ENCODE measurements at regions not wholly inside any gene's neighbourhood (a gene's known extent, or its start where the extent isn't known, plus 50 kb on each side); places are given as distances from the start of the nearest gene placed in this dataset.

- no peak overlapping the region for H3K4ac ChIP-seq (ENCODE audit: low read depth, low read length)
- H3K4me2 ChIP-seq (ENCODE audit: low read length), result no peak overlapping the region
- H3K27me3 ChIP-seq (ENCODE audit: insufficient read depth, low read length, poor library complexity), result peaks cover 4% of the 10 kb centered on the region
- no peaks in the 10 kb centered on the region for H3K36me3 ChIP-seq (ENCODE audit: control insufficient read depth, insufficient read depth, low read length)
- H2AK5ac ChIP-seq (ENCODE audit: low read length), result no peak overlapping the region
- H2BK15ac ChIP-seq (replicated peaks; ENCODE audit: low read depth), result no peak overlapping the region
- no CpG with 5 or more reads among the region's 1 CpG for WGBS (ENCODE audit: extremely low coverage, insufficient coverage, low lambda C conversion rate)
- no peak for DNase-seq
- H4K8ac ChIP-seq (ENCODE audit: low read depth, low read length), result no peak overlapping the region
- H3K79me1 ChIP-seq (ENCODE audit: low read length), result no peaks in the 10 kb centered on the region
- no peak overlapping the region for H2BK120ac ChIP-seq (ENCODE audit: low read depth, low read length)
- no peak overlapping the region for H2BK5ac ChIP-seq (ENCODE audit: low read length)
- no peak overlapping the region for H3K4me3 ChIP-seq (ENCODE audit: low read length)
- no peaks in the 10 kb centered on the region for H3K79me2 ChIP-seq (ENCODE audit: control insufficient read depth, insufficient read depth, low read length)
- H3K18ac ChIP-seq (ENCODE audit: low read length), result no peak overlapping the region
- H3K27ac ChIP-seq (ENCODE audit: low read depth, low read length), result no peak overlapping the region
- no peak overlapping the region for H4K5ac ChIP-seq (ENCODE audit: low read length)
- no peaks in the 10 kb centered on the region for H3K4me1 ChIP-seq (ENCODE audit: control insufficient read depth, low read depth, low read length)
- H3K9ac ChIP-seq (ENCODE audit: low read length), result no peak overlapping the region
- H3K23ac ChIP-seq (ENCODE audit: low read length), result no peak overlapping the region
- H3K56ac ChIP-seq (ENCODE audit: low read length), result no peak overlapping the region
These were observed 59.4 kb upstream of the TOP3B start for GRCh38 chr22:22042009-22042408.

- no peak overlapping the region for H4K8ac ChIP-seq (ENCODE audit: low read depth, low read length)
- H3K79me2 ChIP-seq (ENCODE audit: control insufficient read depth, insufficient read depth, low read length), result no peaks in the 10 kb centered on the region
These were observed 58.3 kb upstream of the TOP3B start for GRCh38 chr22:22040908-22041307.

GRCh38 chr22:22040472-22040871 is 57.9 kb upstream of the TOP3B start:
- no peaks in the 10 kb centered on the region for H3K79me2 ChIP-seq (ENCODE audit: control insufficient read depth, insufficient read depth, low read length)

More at GRCh38 chr22:22040908-22041307, 58.3 kb upstream of the TOP3B start:
- H3K4ac ChIP-seq (ENCODE audit: low read depth, low read length), result no peak overlapping the region
- no peak overlapping the region for H4K5ac ChIP-seq (ENCODE audit: low read length)
- H3K36me3 ChIP-seq (ENCODE audit: control insufficient read depth, insufficient read depth, low read length), result no peaks in the 10 kb centered on the region
- no peaks in the 10 kb centered on the region for H3K79me1 ChIP-seq (ENCODE audit: low read length)
- no peak overlapping the region for H2AK5ac ChIP-seq (ENCODE audit: low read length)
- no peak overlapping the region for H3K18ac ChIP-seq (ENCODE audit: low read length)
- no peak overlapping the region for H3K9ac ChIP-seq (ENCODE audit: low read length)
- no peak overlapping the region for H3K23ac ChIP-seq (ENCODE audit: low read length)
- H3K4me1 ChIP-seq (ENCODE audit: control insufficient read depth, low read depth, low read length), result no peaks in the 10 kb centered on the region
- H2BK5ac ChIP-seq (ENCODE audit: low read length), result no peak overlapping the region
- H3K56ac ChIP-seq (ENCODE audit: low read length), result no peak overlapping the region
- H2BK15ac ChIP-seq (replicated peaks; ENCODE audit: low read depth), result no peak overlapping the region
- no peak overlapping the region for H2BK120ac ChIP-seq (ENCODE audit: low read depth, low read length)
- H3K4me2 ChIP-seq (ENCODE audit: low read length), result no peak overlapping the region
- no peak overlapping the region for H3K4me3 ChIP-seq (ENCODE audit: low read length)
- peaks cover 4% of the 10 kb centered on the region for H3K27me3 ChIP-seq (ENCODE audit: insufficient read depth, low read length, poor library complexity)
- no peak for DNase-seq
- no peak overlapping the region for H3K27ac ChIP-seq (ENCODE audit: low read depth, low read length)

GRCh38 chr22:22039286-22040074 is 56.9 kb upstream of the TOP3B start:
- no peak overlapping the region for H4K8ac ChIP-seq (ENCODE audit: low read depth, low read length)
- H3K4ac ChIP-seq (ENCODE audit: low read depth, low read length), result no peak overlapping the region
- no peaks in the 10 kb centered on the region for H3K79me1 ChIP-seq (ENCODE audit: low read length)
- no peaks in the 10 kb centered on the region for H3K36me3 ChIP-seq (ENCODE audit: control insufficient read depth, insufficient read depth, low read length)
- H2BK120ac ChIP-seq (ENCODE audit: low read depth, low read length), result no peak overlapping the region
- H3K56ac ChIP-seq (ENCODE audit: low read length), result no peak overlapping the region
- no peak overlapping the region for H2BK5ac ChIP-seq (ENCODE audit: low read length)
- H3K4me2 ChIP-seq (ENCODE audit: low read length), result no peak overlapping the region
- no peaks in the 10 kb centered on the region for H3K4me1 ChIP-seq (ENCODE audit: control insufficient read depth, low read depth, low read length)
- DNase-seq, result no peak
- H3K27ac ChIP-seq (ENCODE audit: low read depth, low read length), result no peak overlapping the region
- H2AK5ac ChIP-seq (ENCODE audit: low read length), result no peak overlapping the region
- H3K4me3 ChIP-seq (ENCODE audit: low read length), result no peak overlapping the region
- no peak overlapping the region for H4K5ac ChIP-seq (ENCODE audit: low read length)
- H3K79me2 ChIP-seq (ENCODE audit: control insufficient read depth, insufficient read depth, low read length), result no peaks in the 10 kb centered on the region
- no peak overlapping the region for H3K9ac ChIP-seq (ENCODE audit: low read length)
- H3K23ac ChIP-seq (ENCODE audit: low read length), result no peak overlapping the region
- WGBS (ENCODE audit: extremely low coverage, insufficient coverage, low lambda C conversion rate), result no CpG with 5 or more reads among the region's 4 CpGs
- H3K18ac ChIP-seq (ENCODE audit: low read length), result no peak overlapping the region
- no peak overlapping the region for H2BK15ac ChIP-seq (replicated peaks; ENCODE audit: low read depth)
- H3K27me3 ChIP-seq (ENCODE audit: insufficient read depth, low read length, poor library complexity), result peaks cover 4% of the 10 kb centered on the region

More at GRCh38 chr22:22040472-22040871, 57.9 kb upstream of the TOP3B start:
- Histone ChIP-seq H4K8ac (ENCODE audit: low read depth, low read length) (no peak overlapping the region), H4K5ac (ENCODE audit: low read length) (no peak overlapping the region), H3K23ac (ENCODE audit: low read length) (no peak overlapping the region), H3K36me3 (ENCODE audit: control insufficient read depth, insufficient read depth, low read length) (no peaks in the 10 kb centered on the region), H3K4me1 (ENCODE audit: control insufficient read depth, low read depth, low read length) (no peaks in the 10 kb centered on the region), H2BK5ac (ENCODE audit: low read length) (no peak overlapping the region), H2BK15ac (replicated peaks; ENCODE audit: low read depth) (no peak overlapping the region), H2BK120ac (ENCODE audit: low read depth, low read length) (no peak overlapping the region), H2AK5ac (ENCODE audit: low read length) (no peak overlapping the region), H3K4ac (ENCODE audit: low read depth, low read length) (no peak overlapping the region), H3K18ac (ENCODE audit: low read length) (no peak overlapping the region), H3K4me2 (ENCODE audit: low read length) (no peak overlapping the region), H3K4me3 (ENCODE audit: low read length) (no peak overlapping the region), H3K9ac (ENCODE audit: low read length) (no peak overlapping the region), H3K79me1 (ENCODE audit: low read length) (no peaks in the 10 kb centered on the region), H3K27ac (ENCODE audit: low read depth, low read length) (no peak overlapping the region), H3K27me3 (ENCODE audit: insufficient read depth, low read length, poor library complexity) (peaks cover 4% of the 10 kb centered on the region), H3K56ac (ENCODE audit: low read length) (no peak overlapping the region)
- WGBS (ENCODE audit: extremely low coverage, insufficient coverage, low lambda C conversion rate), result no CpG with 5 or more reads among the region's 3 CpGs
- DNase-seq, result no peak

- Histone ChIP-seq H3K36me3 (ENCODE audit: control insufficient read depth, insufficient read depth, low read length) (no peaks in the 10 kb centered on the region), H3K56ac (ENCODE audit: low read length) (no peak overlapping the region), H2AK5ac (ENCODE audit: low read length) (no peak overlapping the region), H3K18ac (ENCODE audit: low read length) (no peak overlapping the region), H3K79me1 (ENCODE audit: low read length) (no peaks in the 10 kb centered on the region), H3K9ac (ENCODE audit: low read length) (no peak overlapping the region), H4K8ac (ENCODE audit: low read depth, low read length) (no peak overlapping the region), H3K4me1 (ENCODE audit: control insufficient read depth, low read depth, low read length) (no peaks in the 10 kb centered on the region), H3K4ac (ENCODE audit: low read depth, low read length) (no peak overlapping the region), H2BK5ac (ENCODE audit: low read length) (no peak overlapping the region), H3K27ac (ENCODE audit: low read depth, low read length) (no peak overlapping the region), H3K4me3 (ENCODE audit: low read length) (no peak overlapping the region), H2BK120ac (ENCODE audit: low read depth, low read length) (no peak overlapping the region), H2BK15ac (replicated peaks; ENCODE audit: low read depth) (no peak overlapping the region), H4K5ac (ENCODE audit: low read length) (no peak overlapping the region), H3K23ac (ENCODE audit: low read length) (no peak overlapping the region), H3K4me2 (ENCODE audit: low read length) (no peak overlapping the region), H3K79me2 (ENCODE audit: control insufficient read depth, insufficient read depth, low read length) (no peaks in the 10 kb centered on the region), H3K27me3 (ENCODE audit: insufficient read depth, low read length, poor library complexity) (peaks cover 4% of the 10 kb centered on the region)
- DNase-seq, result no peak
- WGBS (ENCODE audit: extremely low coverage, insufficient coverage, low lambda C conversion rate), result no CpG with 5 or more reads among the region's 1 CpG
These were observed 55.7 kb upstream of the TOP3B start for GRCh38 chr22:22038178-22038880.
